IMR-90 (cell line): ENCODE measurements at regions not wholly inside any gene's neighbourhood (a gene's known extent, or its start where the extent isn't known, plus 50 kb on each side); places are given as distances from the start of the nearest gene placed in this dataset.

Experiments used
- BHLHE40 ChIP-seq: fragments of 150-350 bp; IDR thresholded peaks from 2 replicates; pipeline ENCODE4 v1.6.1; 2016; ENCODE audit warnings: mild to moderate bottlenecking, low read depth, low read length
- CEBPB ChIP-seq: IDR thresholded peaks from 2 replicates; pipeline ENCODE4 v1.6.1; 2012; ENCODE audit warnings: low read depth, low read length, improper control_type of control experiment
- MAFK ChIP-seq: IDR thresholded peaks from 2 replicates; pipeline ENCODE4 v1.6.1; 2012; ENCODE audit warnings: low read depth, low read length, improper control_type of control experiment
- MAZ ChIP-seq: IDR thresholded peaks from 2 replicates; pipeline ENCODE4 v1.6.1; 2012; ENCODE audit warnings: low read depth, mild to moderate bottlenecking, low read length, improper control_type of control experiment, moderate library complexity, borderline replicate concordance
- MXI1 ChIP-seq: IDR thresholded peaks from 2 replicates; pipeline ENCODE4 v1.6.1; 2012; ENCODE audit warnings: low read depth, mild to moderate bottlenecking, low read length, moderate library complexity, borderline replicate concordance
- NFE2L2 ChIP-seq: fragments of 150-350 bp; IDR thresholded peaks from 2 replicates; pipeline ENCODE4 v1.6.1; 2016; ENCODE audit warnings: low read depth, mild to moderate bottlenecking, low read length
- POLR2A ChIP-seq: IDR thresholded peaks from 2 replicates; pipeline ENCODE4 v1.6.1; 2012; ENCODE audit warnings: mild to moderate bottlenecking, low read depth, low read length
- RAD21 ChIP-seq: IDR thresholded peaks from 2 replicates; pipeline ENCODE4 v1.6.1; 2012; ENCODE audit warnings: low read length, improper control_type of control experiment
- RCOR1 ChIP-seq: IDR thresholded peaks from 2 replicates; pipeline ENCODE4 v1.6.1; 2012; ENCODE audit warnings: mild to moderate bottlenecking, low read length, improper control_type of control experiment; ENCODE audit not compliant: insufficient replicate concordance
- RFX5 ChIP-seq: IDR thresholded peaks from 2 replicates; pipeline ENCODE4 v1.8.0; 2012; ENCODE audit warnings: low read depth, mild to moderate bottlenecking, low read length, moderate library complexity
- SMC3 ChIP-seq: fragments of 150-350 bp; IDR thresholded peaks from 2 replicates; pipeline ENCODE4 v1.6.1; 2016; ENCODE audit warnings: low read depth, mild to moderate bottlenecking, antibody characterized with exemption, low read length, moderate library complexity
- TF ChIP-seq, protein P1 (sequence below): conservative IDR thresholded peaks from 2 replicates; pipeline ENCODE4 v1.5.1; 2012; ENCODE audit warnings: mild to moderate bottlenecking, low read depth, low read length, improper control_type of control experiment
- TF ChIP-seq, protein P2 (sequence below): fragments of 150-350 bp; IDR thresholded peaks from 2 replicates; pipeline ENCODE4 v1.6.1; 2016; ENCODE audit warnings: low read depth, mild to moderate bottlenecking, low read length, moderate library complexity, borderline replicate concordance
- TF ChIP-seq, protein P3 (sequence below): fragments of 150-350 bp; IDR thresholded peaks from 2 replicates; pipeline ENCODE4 v1.6.1; 2017; ENCODE audit warnings: mild to moderate bottlenecking, antibody characterized with exemption, low read length, low read depth

DNA sequence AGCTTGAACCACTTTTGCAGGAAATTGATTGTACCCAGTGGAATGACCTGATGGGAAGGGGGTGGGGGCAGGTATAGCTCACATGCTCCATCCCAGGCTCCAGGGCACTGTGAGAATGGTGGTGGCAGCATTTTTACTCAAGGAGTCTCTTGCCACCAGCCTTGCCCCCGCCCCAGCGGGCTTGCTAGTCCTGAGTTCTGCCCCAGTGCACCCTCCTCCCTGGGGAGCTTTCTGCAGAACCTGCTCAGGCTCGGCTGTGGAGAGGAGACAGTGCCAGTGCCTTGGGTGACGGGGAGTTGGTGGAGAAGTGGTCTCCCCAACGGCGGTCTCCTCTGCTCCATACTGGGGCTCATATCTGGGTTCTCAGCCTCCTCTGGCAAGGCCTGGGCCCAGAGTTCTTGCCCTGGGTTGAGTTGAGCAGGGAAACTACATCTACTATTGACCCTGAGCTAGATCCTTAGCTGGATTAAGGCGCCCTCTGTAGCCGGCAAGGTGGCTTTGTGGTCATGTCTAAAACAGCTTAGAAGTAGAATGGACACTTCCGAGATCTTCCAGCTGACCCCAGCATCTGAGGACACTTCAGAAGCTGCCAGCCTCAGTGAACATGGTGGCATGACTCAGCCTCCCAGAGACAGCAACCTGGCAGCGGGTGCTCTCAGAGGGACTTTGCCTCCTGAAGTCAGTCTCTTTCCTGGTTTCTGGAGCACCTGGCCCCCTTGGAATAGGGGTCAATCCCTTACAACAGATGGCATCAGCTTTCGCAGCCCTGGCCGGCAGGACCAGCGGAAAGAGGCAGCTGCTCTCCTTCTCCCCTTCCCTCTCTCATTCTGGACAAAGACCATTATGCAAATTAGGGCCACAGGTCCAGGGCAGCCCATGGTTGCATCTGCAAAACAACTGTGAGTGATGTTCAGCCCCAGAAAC, 363.4 kb upstream of the MKI67 start:
- TF ChIP-seq POLR2A (no peak), MAZ (no peak), RAD21 (no peak), RCOR1 (no peak), CEBPB (no peak), RFX5 (no peak), MXI1 (no peak), SMC3 (no peak), BHLHE40 (no peak), NFE2L2 (no peak), MAFK (no peak)
- TF ChIP-seq, protein P1, sequence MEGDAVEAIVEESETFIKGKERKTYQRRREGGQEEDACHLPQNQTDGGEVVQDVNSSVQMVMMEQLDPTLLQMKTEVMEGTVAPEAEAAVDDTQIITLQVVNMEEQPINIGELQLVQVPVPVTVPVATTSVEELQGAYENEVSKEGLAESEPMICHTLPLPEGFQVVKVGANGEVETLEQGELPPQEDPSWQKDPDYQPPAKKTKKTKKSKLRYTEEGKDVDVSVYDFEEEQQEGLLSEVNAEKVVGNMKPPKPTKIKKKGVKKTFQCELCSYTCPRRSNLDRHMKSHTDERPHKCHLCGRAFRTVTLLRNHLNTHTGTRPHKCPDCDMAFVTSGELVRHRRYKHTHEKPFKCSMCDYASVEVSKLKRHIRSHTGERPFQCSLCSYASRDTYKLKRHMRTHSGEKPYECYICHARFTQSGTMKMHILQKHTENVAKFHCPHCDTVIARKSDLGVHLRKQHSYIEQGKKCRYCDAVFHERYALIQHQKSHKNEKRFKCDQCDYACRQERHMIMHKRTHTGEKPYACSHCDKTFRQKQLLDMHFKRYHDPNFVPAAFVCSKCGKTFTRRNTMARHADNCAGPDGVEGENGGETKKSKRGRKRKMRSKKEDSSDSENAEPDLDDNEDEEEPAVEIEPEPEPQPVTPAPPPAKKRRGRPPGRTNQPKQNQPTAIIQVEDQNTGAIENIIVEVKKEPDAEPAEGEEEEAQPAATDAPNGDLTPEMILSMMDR: no peak
- TF ChIP-seq, protein P2, sequence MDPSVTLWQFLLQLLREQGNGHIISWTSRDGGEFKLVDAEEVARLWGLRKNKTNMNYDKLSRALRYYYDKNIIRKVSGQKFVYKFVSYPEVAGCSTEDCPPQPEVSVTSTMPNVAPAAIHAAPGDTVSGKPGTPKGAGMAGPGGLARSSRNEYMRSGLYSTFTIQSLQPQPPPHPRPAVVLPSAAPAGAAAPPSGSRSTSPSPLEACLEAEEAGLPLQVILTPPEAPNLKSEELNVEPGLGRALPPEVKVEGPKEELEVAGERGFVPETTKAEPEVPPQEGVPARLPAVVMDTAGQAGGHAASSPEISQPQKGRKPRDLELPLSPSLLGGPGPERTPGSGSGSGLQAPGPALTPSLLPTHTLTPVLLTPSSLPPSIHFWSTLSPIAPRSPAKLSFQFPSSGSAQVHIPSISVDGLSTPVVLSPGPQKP: no peak
- TF ChIP-seq, protein P3, sequence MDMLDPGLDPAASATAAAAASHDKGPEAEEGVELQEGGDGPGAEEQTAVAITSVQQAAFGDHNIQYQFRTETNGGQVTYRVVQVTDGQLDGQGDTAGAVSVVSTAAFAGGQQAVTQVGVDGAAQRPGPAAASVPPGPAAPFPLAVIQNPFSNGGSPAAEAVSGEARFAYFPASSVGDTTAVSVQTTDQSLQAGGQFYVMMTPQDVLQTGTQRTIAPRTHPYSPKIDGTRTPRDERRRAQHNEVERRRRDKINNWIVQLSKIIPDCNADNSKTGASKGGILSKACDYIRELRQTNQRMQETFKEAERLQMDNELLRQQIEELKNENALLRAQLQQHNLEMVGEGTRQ: no peak
